OCI-LY1 (cell line): ENCODE measurements at regions not wholly inside any gene's neighbourhood (a gene's known extent, or its start where the extent isn't known, plus 50 kb on each side); places are given as distances from the start of the nearest gene placed in this dataset.

Experiments
- EZH2 ChIP-seq: fragments of 200-600 bp; sonication (generic), shearing (Covaris generic); IDR thresholded peaks from 2 replicates; pipeline ENCODE4 v1.8.0; 2017; ENCODE audit warnings: borderline replicate concordance, mixed run types, mild to moderate bottlenecking, antibody characterized with exemption, low read length, moderate library complexity, mixed read lengths
- TF ChIP-seq, protein P1 (sequence below): fragments of 200-600 bp; sonication (generic), shearing (Covaris generic); IDR thresholded peaks from 2 replicates; pipeline ENCODE4 v1.5.1; 2017; ENCODE audit warnings: mild to moderate bottlenecking, antibody characterized with exemption, low read length, moderate library complexity, mixed read lengths

- TF ChIP-seq, protein P1, sequence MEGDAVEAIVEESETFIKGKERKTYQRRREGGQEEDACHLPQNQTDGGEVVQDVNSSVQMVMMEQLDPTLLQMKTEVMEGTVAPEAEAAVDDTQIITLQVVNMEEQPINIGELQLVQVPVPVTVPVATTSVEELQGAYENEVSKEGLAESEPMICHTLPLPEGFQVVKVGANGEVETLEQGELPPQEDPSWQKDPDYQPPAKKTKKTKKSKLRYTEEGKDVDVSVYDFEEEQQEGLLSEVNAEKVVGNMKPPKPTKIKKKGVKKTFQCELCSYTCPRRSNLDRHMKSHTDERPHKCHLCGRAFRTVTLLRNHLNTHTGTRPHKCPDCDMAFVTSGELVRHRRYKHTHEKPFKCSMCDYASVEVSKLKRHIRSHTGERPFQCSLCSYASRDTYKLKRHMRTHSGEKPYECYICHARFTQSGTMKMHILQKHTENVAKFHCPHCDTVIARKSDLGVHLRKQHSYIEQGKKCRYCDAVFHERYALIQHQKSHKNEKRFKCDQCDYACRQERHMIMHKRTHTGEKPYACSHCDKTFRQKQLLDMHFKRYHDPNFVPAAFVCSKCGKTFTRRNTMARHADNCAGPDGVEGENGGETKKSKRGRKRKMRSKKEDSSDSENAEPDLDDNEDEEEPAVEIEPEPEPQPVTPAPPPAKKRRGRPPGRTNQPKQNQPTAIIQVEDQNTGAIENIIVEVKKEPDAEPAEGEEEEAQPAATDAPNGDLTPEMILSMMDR: peak; percentile 53
- TF ChIP-seq EZH2: no peak
Measured at GRCh38 chr15:77870195-77871065, 207.1 kb downstream of the TBC1D2B start.
